ENCODE measurements at regions not wholly inside any gene's neighbourhood (a gene's known extent, or its start where the extent isn't known, plus 50 kb on each side); places are given as distances from the start of the nearest gene placed in this dataset.

- Histone ChIP-seq H3K79me1 (ENCODE audit: low read depth, low read length) (no peaks in the 10 kb centered on the region), H4K5ac (ENCODE audit: insufficient read length, low read depth, low read length) (no peak overlapping the region), H2BK20ac (ENCODE audit: low read length) (no peak overlapping the region), H2AK5ac (ENCODE audit: low read depth, low read length) (no peak overlapping the region), H3K4me1 (replicated peaks in 1 of 4; ENCODE audit: control insufficient read depth in 3 of 4, insufficient read depth in 4 of 4, low read length in 3 of 4) (no peaks in the 10 kb centered on the region), H2BK15ac (ENCODE audit: low read length) (no peak overlapping the region), H3K27me3 (replicated peaks in 1 of 4; ENCODE audit: control insufficient read depth in 3 of 4, extremely low read depth in 1 of 4, insufficient read depth in 3 of 4, low read length in 3 of 4) (no peaks in the 10 kb centered on the region), H2BK5ac (ENCODE audit: low read depth, low read length) (no peak overlapping the region), H3K4me2 (ENCODE audit: insufficient read depth in 1 of 2, low read depth in 2 of 2, low read length in 2 of 2) (no peak overlapping the region), H3K9ac (replicated peaks in 1 of 4; ENCODE audit: extremely low read depth in 1 of 4, low read depth in 3 of 4, low read length in 3 of 4) (no peak overlapping the region), H3K4me3 (ENCODE audit: extremely low read depth in 1 of 4, insufficient read depth in 2 of 4, low read depth in 3 of 4, low read length in 4 of 4) (no peak overlapping the region), H3K79me2 (ENCODE audit: control insufficient read depth in 1 of 2, insufficient read depth in 2 of 2, low read length in 2 of 2) (no peaks in the 10 kb centered on the region), H3K23ac (ENCODE audit: insufficient read length) (no peak overlapping the region), H3K23me2 (ENCODE audit: low read depth, low read length) (no peaks in the 10 kb centered on the region), H3K27ac (ENCODE audit: low read depth, low read length) (no peak overlapping the region), H2BK12ac (ENCODE audit: low read depth, low read length) (no peak overlapping the region), H2BK120ac (replicated peaks; ENCODE audit: low read depth, low read length) (no peak overlapping the region), H3K4ac (replicated peaks; ENCODE audit: insufficient read length, low read depth, low read length) (no peak overlapping the region), H3K9me3 (ENCODE audit: insufficient read depth in 2 of 2, low read depth in 1 of 2, low read length in 1 of 2) (no peaks in the 10 kb centered on the region), H3K56ac (replicated peaks; ENCODE audit: insufficient read length, low read depth, low read length) (no peak overlapping the region), H4K20me1 (replicated peaks in 1 of 2; ENCODE audit: control insufficient read depth in 1 of 2, insufficient read depth in 2 of 2, low read length in 2 of 2) (no peaks in the 10 kb centered on the region), H3K18ac (ENCODE audit: extremely low read depth, low read length) (no peak overlapping the region), H3K36me3 (ENCODE audit: control insufficient read depth in 2 of 4, insufficient read depth in 4 of 4, low read length in 3 of 4) (no peaks in the 10 kb centered on the region), H3K14ac (ENCODE audit: insufficient read length) (no peak overlapping the region), H4K8ac (ENCODE audit: extremely low read depth, insufficient read depth, low read length) (no peak overlapping the region), H4K91ac (replicated peaks; ENCODE audit: insufficient read length, low read length) (no peak overlapping the region), H2AFZ (ENCODE audit: low read length) (no peak overlapping the region)
- ChIA-PET CTCF (ENCODE audit: partially characterized antibody) (no interaction called here), POLR2A (ENCODE audit: partially characterized antibody) (no interaction called here)
- TF ChIP-seq MAFK (IDR thresholded peaks at IDR 0.05; ENCODE audit: low read depth, low read length): no peak
- no peak for TF ChIP-seq TAF7 (optimal IDR thresholded peaks at IDR 0.05; ENCODE audit: borderline replicate concordance, low read depth, low read length)
- no peak for TF ChIP-seq NANOG (IDR thresholded peaks at IDR 0.05; ENCODE audit: insufficient read depth, low read depth, low read length, poor library complexity, severe bottlenecking)
- TF ChIP-seq JUN (IDR thresholded peaks at IDR 0.05; ENCODE audit: low read depth, low read length): no peak
- no peak for DNase-seq (ENCODE audit: low read depth in 1 of 2, low spot score in 2 of 2)
- 95 to 100% methylated on average over 1 to 3 of the region's 3 CpGs for WGBS, 2 experiments (ENCODE audit: extremely low coverage in 1 of 2, insufficient coverage in 1 of 2, insufficient read length in 1 of 2, insufficient replicate concordance in 2 of 2, low coverage in 1 of 2, low lambda C conversion rate in 2 of 2, missing lambda C conversion rate in 1 of 2)
- no peak for FAIRE-seq
These were observed 964.9 kb upstream of the C9orf72 start for GRCh38 chr9:28538132-28538531.
